ENCODE measurements at regions not wholly inside any gene's neighbourhood (a gene's known extent, or its start where the extent isn't known, plus 50 kb on each side); places are given as distances from the start of the nearest gene placed in this dataset.

- no peak overlapping the region for H3K4me3 ChIP-seq (ENCODE audit: control insufficient read depth, low read depth, low read length)
- no peak for DNase-seq (ENCODE audit: low read depth)
- TF ChIP-seq, protein P1, sequence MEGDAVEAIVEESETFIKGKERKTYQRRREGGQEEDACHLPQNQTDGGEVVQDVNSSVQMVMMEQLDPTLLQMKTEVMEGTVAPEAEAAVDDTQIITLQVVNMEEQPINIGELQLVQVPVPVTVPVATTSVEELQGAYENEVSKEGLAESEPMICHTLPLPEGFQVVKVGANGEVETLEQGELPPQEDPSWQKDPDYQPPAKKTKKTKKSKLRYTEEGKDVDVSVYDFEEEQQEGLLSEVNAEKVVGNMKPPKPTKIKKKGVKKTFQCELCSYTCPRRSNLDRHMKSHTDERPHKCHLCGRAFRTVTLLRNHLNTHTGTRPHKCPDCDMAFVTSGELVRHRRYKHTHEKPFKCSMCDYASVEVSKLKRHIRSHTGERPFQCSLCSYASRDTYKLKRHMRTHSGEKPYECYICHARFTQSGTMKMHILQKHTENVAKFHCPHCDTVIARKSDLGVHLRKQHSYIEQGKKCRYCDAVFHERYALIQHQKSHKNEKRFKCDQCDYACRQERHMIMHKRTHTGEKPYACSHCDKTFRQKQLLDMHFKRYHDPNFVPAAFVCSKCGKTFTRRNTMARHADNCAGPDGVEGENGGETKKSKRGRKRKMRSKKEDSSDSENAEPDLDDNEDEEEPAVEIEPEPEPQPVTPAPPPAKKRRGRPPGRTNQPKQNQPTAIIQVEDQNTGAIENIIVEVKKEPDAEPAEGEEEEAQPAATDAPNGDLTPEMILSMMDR (IDR thresholded peaks at IDR 0.05; ENCODE audit: control insufficient read depth, insufficient read depth, low read depth, low read length, missing control alignments): no peak
These were observed 595.5 kb downstream of the LMO7 start for GRCh38 chr13:76231522-76232167.

DNA sequence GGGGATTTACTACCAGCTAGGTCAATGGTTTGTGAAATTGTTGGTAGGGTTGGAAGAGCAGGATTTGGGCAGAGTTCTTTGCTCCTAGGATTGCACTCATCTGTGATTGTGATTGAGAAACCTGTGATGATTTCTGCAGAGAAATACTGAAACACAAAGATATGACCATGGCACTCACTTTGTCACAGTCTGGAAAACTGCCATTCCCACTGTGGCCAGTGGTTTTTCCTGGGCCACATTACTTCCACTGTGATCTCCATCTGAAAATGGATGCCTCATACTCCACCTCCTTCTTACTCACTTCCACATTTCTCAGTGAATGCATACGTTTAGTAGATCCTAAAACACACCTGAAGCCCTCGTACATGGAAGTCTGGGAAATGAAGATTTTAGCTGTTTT lies 593.2 kb downstream of the LMO7 start:
- TF ChIP-seq, protein P1 (IDR thresholded peaks at IDR 0.05; ENCODE audit: control insufficient read depth, insufficient read depth, low read depth, low read length, missing control alignments): no peak
- no peak for DNase-seq (ENCODE audit: low read depth)
- H3K4me3 ChIP-seq (ENCODE audit: control insufficient read depth, low read depth, low read length): no peak overlapping the region

- no peak for DNase-seq (ENCODE audit: low read depth)
- no peak overlapping the region for H3K4me3 ChIP-seq (ENCODE audit: control insufficient read depth, low read depth, low read length)
- TF ChIP-seq, protein P1 (IDR thresholded peaks at IDR 0.05; ENCODE audit: control insufficient read depth, insufficient read depth, low read depth, low read length, missing control alignments): no peak
These were observed 590.8 kb downstream of the LMO7 start for GRCh38 chr13:76226941-76227340.

DNA sequence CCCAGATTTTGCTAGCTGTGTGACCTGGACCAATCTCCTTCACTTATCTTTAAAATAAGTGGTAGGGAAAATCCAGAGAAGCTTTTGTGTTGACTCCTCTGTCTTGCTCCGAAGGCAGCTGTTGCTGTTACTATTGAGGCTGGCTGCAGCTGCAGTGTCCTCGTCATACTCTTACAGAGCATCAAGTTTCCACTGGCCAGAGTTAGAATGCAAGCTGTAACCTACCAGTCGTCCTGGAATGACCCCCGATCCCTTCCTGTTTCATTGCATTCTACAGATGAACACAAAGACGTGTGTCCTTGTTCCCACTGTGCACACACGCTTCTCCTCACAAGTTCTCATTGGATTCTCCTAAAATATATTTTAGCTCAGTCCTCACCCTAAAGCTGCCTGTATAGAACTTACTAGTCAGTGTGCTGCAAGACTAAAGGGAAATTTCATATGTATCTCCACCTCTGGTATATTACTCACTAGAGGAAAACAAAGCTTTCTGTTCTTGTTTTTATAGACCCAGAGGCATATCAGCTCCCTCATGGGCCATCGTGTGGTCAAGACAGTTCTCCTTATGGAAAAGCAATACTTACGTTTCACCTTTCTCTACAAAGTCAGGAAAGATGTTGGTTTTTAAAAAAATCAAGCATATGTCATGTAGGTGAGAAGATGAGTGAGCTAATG lies 589.8 kb downstream of the LMO7 start:
- no peak overlapping the region for H3K4me3 ChIP-seq (ENCODE audit: control insufficient read depth, low read depth, low read length)
- TF ChIP-seq, protein P1 (IDR thresholded peaks at IDR 0.05; ENCODE audit: control insufficient read depth, insufficient read depth, low read depth, low read length, missing control alignments): no peak
- DNase-seq (ENCODE audit: low read depth): no peak

DNA sequence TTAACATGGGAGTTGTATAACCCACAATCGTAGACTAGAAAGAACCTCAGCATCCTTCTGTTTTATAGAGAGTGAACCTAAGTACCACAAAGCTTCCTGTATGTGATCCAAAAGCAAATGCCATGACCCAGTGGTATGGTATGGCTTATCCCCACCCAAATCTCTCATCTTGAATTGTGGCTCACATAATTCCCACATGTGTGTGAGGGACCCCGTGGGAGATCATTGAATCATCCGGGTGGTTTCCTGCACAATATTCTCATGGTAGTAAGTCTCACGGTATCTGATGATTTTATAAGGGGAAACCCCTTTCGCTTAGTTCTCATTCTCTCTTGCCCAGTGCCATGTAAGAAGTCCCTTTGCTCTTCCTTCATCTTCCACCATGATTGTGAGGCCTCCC lies 587.9 kb downstream of the LMO7 start:
- H3K4me3 ChIP-seq (ENCODE audit: control insufficient read depth, low read depth, low read length): no peak overlapping the region
- no peak for DNase-seq (ENCODE audit: low read depth)
- TF ChIP-seq, protein P1 (IDR thresholded peaks at IDR 0.05; ENCODE audit: control insufficient read depth, insufficient read depth, low read depth, low read length, missing control alignments): no peak

DNA sequence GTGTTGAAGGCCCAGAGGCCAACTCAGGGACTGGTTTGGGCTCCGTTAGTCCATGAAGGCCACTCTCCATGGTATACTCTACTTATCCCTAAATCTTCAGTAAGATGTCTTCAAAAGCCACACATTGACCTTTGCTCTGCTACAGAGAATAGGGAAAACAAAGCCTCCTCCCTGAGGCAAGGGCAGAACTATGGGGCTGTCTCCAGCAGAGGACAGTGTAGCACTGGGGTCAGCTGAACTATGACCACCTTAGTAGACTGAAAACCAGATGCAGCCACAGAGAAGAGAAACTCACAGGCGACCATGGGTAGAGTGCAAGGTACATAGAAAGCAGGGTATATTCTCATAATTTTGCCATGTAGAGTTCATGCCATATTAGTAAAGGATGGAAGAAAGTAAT lies 587.4 kb downstream of the LMO7 start:
- DNase-seq (ENCODE audit: low read depth): no peak
- TF ChIP-seq, protein P1 (IDR thresholded peaks at IDR 0.05; ENCODE audit: control insufficient read depth, insufficient read depth, low read depth, low read length, missing control alignments): no peak
- H3K4me3 ChIP-seq (ENCODE audit: control insufficient read depth, low read depth, low read length): no peak overlapping the region

Measured in AG09309 (cell line).